A549 (cell line): ENCODE measurements at regions not wholly inside any gene's neighbourhood (a gene's known extent, or its start where the extent isn't known, plus 50 kb on each side); places are given as distances from the start of the nearest gene placed in this dataset.

Source experiments
- ATAC-seq, 2 experiments: fragments of 200-7000 bp in 1 of 2; fragments of >200 bp in 1 of 2; cut with Nextera tagmentation in 1 of 2; cut with Tn5 transposase in 1 of 2; 3 replicates each; pipeline versions ENCODE4 v1.8.0 to v1.9.1; 2018 to 2020; ENCODE audit warnings: mild to moderate bottlenecking in 1 of 2, moderate library complexity in 1 of 2
- CTCF ChIA-PET: fragments of 300-600 bp; sonication (Branson Sonifier 250); formaldehyde crosslinking; extraction: SDS; loops from one replicate; lab custom pipeline; 2021; ENCODE audit warnings: antibody characterized with exemption, inconsistent platforms; lab: Yijun Ruan, JAX
- POLR2A ChIA-PET: fragments of 350-600 bp; formaldehyde crosslinking; extraction: SDS; loops from one replicate; lab custom pipeline; 2021; ENCODE audit warnings: antibody characterized with exemption, inconsistent platforms; lab: Yijun Ruan, JAX
- DNase-seq, 2 experiments: peaks; one replicate each; pipeline versions ENCODE4 v3.0.0 to v3.0.0-alpha.2; 2011 to 2016; ENCODE audit warnings: low read depth in 1 of 2, low spot score in 1 of 2
- FAIRE-seq: peaks from 2 replicates; lab custom pipeline; 2011; peaks lifted over from hg19 to GRCh38; lab: Jason Lieb, UNC
- H3K27ac ChIP-seq, 2 experiments: fragments of >200 bp; sonication (Bioruptor Twin); formaldehyde crosslinking; 3 replicates each; pipeline ENCODE4 v1.5.1; 2016 to 2017
- H3K4me1 ChIP-seq: fragments of >200 bp; sonication (Bioruptor Twin); formaldehyde crosslinking; 3 replicates; pipeline ENCODE4 v1.6.1; 2016
- H3K4me2 ChIP-seq: fragments of >200 bp; sonication (Bioruptor Twin); formaldehyde crosslinking; 3 replicates; pipeline ENCODE4 v1.6.1; 2016
- H3K4me3 ChIP-seq: fragments of >200 bp; sonication (Bioruptor Twin); formaldehyde crosslinking; 3 replicates; pipeline ENCODE4 v1.5.1; 2016
- H3K9me3 ChIP-seq: fragments of >200 bp; sonication (Bioruptor Twin); formaldehyde crosslinking; 3 replicates; pipeline ENCODE4 v1.6.1; 2016
- BCL3 ChIP-seq: fragments of >200 bp; sonication (Bioruptor Twin); formaldehyde crosslinking; IDR thresholded peaks from 3 replicates; pipeline ENCODE4 v1.6.1; 2016
- BHLHE40 ChIP-seq: IDR thresholded peaks from 2 replicates; pipeline ENCODE4 v1.6.1; 2012; ENCODE audit warnings: low read depth, low read length, inconsistent platforms
- CBX8 ChIP-seq: fragments of 200-600 bp; sonication (generic); IDR thresholded peaks from 2 replicates; pipeline ENCODE4 v1.6.1; 2016
- CHD2 ChIP-seq: fragments of 150-350 bp; IDR thresholded peaks from 2 replicates; pipeline ENCODE4 v1.6.1; 2014; ENCODE audit warnings: low read length; ENCODE audit not compliant: partially characterized antibody
- CHD4 ChIP-seq: fragments of 200-600 bp; sonication (generic); IDR thresholded peaks from 2 replicates; pipeline ENCODE4 v1.6.1; 2016; ENCODE audit warnings: antibody characterized with exemption, mild to moderate bottlenecking, borderline replicate concordance
- CTCF ChIP-seq: fragments of >200 bp; sonication (Bioruptor Twin); formaldehyde crosslinking; IDR thresholded peaks from 3 replicates; pipeline ENCODE4 v1.5.1; 2016
- ESRRA ChIP-seq: fragments of 150-350 bp; IDR thresholded peaks from 2 replicates; pipeline ENCODE4 v1.6.1; 2014; ENCODE audit warnings: mild to moderate bottlenecking, low read length, borderline replicate concordance
- FOSL2 ChIP-seq, 2 experiments: fragments of 450-650 bp in 1 of 2; fragments of >200 bp in 1 of 2; sonication (Bioruptor Twin) in 1 of 2; formaldehyde crosslinking; IDR thresholded peaks; 2 replicates each; pipeline versions ENCODE4 v1.5.0 to v1.6.1; 2016 to 2020; ENCODE audit warnings: mild to moderate bottlenecking in 1 of 2, moderate library complexity in 1 of 2
- FOXS1 ChIP-seq: fragments of 250-450 bp; sonication (Bioruptor Pico); IDR thresholded peaks from 2 replicates; pipeline ENCODE4 v1.5.0; 2020; ENCODE audit warnings: mild to moderate bottlenecking, moderate library complexity
- HDAC2 ChIP-seq: fragments of 200-600 bp; sonication (generic); IDR thresholded peaks from 2 replicates; pipeline ENCODE4 v1.6.1; 2016
- HES2 ChIP-seq: fragments of >200 bp; sonication (Bioruptor Twin); formaldehyde crosslinking; IDR thresholded peaks from 2 replicates; pipeline ENCODE4 v1.6.1; 2016
- HEYL ChIP-seq: fragments of 250-450 bp; sonication (Bioruptor Pico); IDR thresholded peaks from 2 replicates; pipeline ENCODE4 v1.8.0; 2021; ENCODE audit warnings: mild to moderate bottlenecking, moderate library complexity
- JUN ChIP-seq, 2 experiments: fragments of >200 bp; sonication (Bioruptor Twin); formaldehyde crosslinking; IDR thresholded peaks; 2 replicates in 1 of 2; 3 replicates in 1 of 2; pipeline ENCODE4 v1.6.1; 2016 to 2017
- KDM1A ChIP-seq: fragments of 200-600 bp; sonication (generic); IDR thresholded peaks from 2 replicates; pipeline ENCODE4 v1.6.1; 2016; ENCODE audit warnings: low read depth, mild to moderate bottlenecking
- MAX ChIP-seq: IDR thresholded peaks from 2 replicates; pipeline ENCODE4 v1.6.1; 2012
- NPAS2 ChIP-seq: fragments of 250-450 bp; sonication (Bioruptor Pico); IDR thresholded peaks from 2 replicates; pipeline ENCODE4 v1.8.0; 2022; ENCODE audit warnings: mild to moderate bottlenecking, moderate library complexity, borderline replicate concordance
- PBX3 ChIP-seq: IDR thresholded peaks from 2 replicates; pipeline ENCODE4 v1.6.1; 2012
- PHF8 ChIP-seq: fragments of 200-600 bp; sonication (generic); IDR thresholded peaks from 2 replicates; pipeline ENCODE4 v1.6.1; 2016; ENCODE audit warnings: low read depth, mild to moderate bottlenecking, antibody characterized with exemption, moderate library complexity, borderline replicate concordance
- POLR2A ChIP-seq: IDR thresholded peaks from 2 replicates; pipeline ENCODE4 v1.6.1; 2012; ENCODE audit warnings: mild to moderate bottlenecking, low read length
- POLR2AphosphoS2 ChIP-seq: conservative IDR thresholded peaks from 2 replicates; pipeline ENCODE4 v1.6.1; 2012; ENCODE audit warnings: low read length, improper control_type of control experiment, inconsistent platforms
- RNF2 ChIP-seq: fragments of 200-600 bp; sonication (generic); IDR thresholded peaks from 2 replicates; pipeline ENCODE4 v1.6.1; 2016; ENCODE audit warnings: low read depth, mild to moderate bottlenecking, antibody characterized with exemption, moderate library complexity, borderline replicate concordance
- SMC3 ChIP-seq: fragments of >200 bp; sonication (Bioruptor Twin); formaldehyde crosslinking; IDR thresholded peaks from 3 replicates; pipeline ENCODE4 v1.6.1; 2018; ENCODE audit warnings: inconsistent platforms
- SREBF2 ChIP-seq: fragments of 450-650 bp; IDR thresholded peaks from 2 replicates; pipeline ENCODE4 v1.6.1; 2014; ENCODE audit warnings: mild to moderate bottlenecking, moderate library complexity
- TP53 ChIP-seq: fragments of 250-450 bp; sonication (Bioruptor Pico); IDR thresholded peaks from 2 replicates; pipeline ENCODE4 v1.5.0; 2021; ENCODE audit warnings: mild to moderate bottlenecking, moderate library complexity
- ZC3H11A ChIP-seq: fragments of 450-650 bp; IDR thresholded peaks from 2 replicates; pipeline ENCODE4 v1.6.1; 2014; ENCODE audit warnings: antibody characterized with exemption, mild to moderate bottlenecking
- ZNF302 ChIP-seq: fragments of 250-450 bp; sonication (Bioruptor Pico); IDR thresholded peaks from 2 replicates; pipeline ENCODE4 v1.9.0; 2021; ENCODE audit warnings: inconsistent platforms, mild to moderate bottlenecking, moderate library complexity
- ZSCAN20 ChIP-seq: fragments of 250-450 bp; sonication (Bioruptor Pico); IDR thresholded peaks from 2 replicates; pipeline ENCODE4 v1.8.0; 2022; ENCODE audit warnings: mild to moderate bottlenecking, moderate library complexity
- WGBS: methylation state at CpG from one replicate; pipeline ENCODE4 v1.1.6; 2017; ENCODE audit errors: missing lambda C conversion rate; 5-methylcytosine and 5-hydroxymethylcytosine counted together

- ATAC-seq (no peak), DNase-seq (no peak), FAIRE-seq (no peak)
- TF ChIP-seq PHF8 (no peak), SMC3 (no peak), CHD2 (no peak), FOSL2 (IDR thresholded peaks at IDR 0.05) (no peak), FOSL2 (CRISPR knock-in tag; IDR thresholded peaks at IDR 0.05) (no peak), ZSCAN20 (no peak), ZC3H11A (no peak), HES2 (no peak), MAX (no peak), FOXS1 (CRISPR knock-in tag) (no peak), CHD4 (no peak), HDAC2 (no peak), BCL3 (no peak), JUN (IDR thresholded peaks at IDR 0.05) (no peak), CTCF (no peak), ESRRA (no peak), SREBF2 (no peak), CBX8 (no peak)
- H3K4me1 ChIP-seq, result no peaks in the 10 kb centered on the region
- H3K27ac ChIP-seq, result no peak overlapping the region
- H3K4me2 ChIP-seq, result no peak overlapping the region
- ChIA-PET POLR2A (no interaction called here), CTCF (no interaction called here)
- WGBS, result 34% methylated on average over 2 of the region's 2 CpGs
- no peak overlapping the region for H3K4me3 ChIP-seq
- H3K9me3 ChIP-seq, result no peaks in the 10 kb centered on the region
Observed at GRCh38 chr18:1124495-1124894, 219.8 kb downstream of the ADCYAP1 start.

DNA sequence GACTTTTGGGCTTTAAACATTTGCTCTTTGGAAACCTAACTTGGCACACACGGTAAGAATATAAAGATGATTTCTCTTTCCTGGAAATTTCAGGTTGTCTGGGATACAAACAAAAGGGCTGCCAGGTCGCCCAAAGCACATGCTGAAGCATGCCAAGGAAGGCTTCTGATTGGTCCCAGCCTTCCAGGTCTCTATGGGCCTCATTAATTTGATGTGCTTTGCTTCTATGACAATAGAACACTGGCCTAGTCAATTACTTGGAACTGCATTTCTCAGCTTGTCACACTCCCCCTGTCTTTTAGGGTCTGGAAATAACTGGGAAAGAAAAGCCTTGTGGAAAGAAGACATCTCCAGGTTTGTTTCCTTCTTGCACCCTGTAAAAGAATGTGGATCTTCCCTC lies 228.9 kb downstream of the ADCYAP1 start:
- FAIRE-seq (no peak), ATAC-seq (no peak), DNase-seq (no peak)
- no peak overlapping the region for H3K4me2 ChIP-seq
- TF ChIP-seq ZNF302 (CRISPR knock-in tag) (no peak), RNF2 (no peak), POLR2A (no peak), FOSL2 (IDR thresholded peaks at IDR 0.05) (no peak), FOSL2 (CRISPR knock-in tag; IDR thresholded peaks at IDR 0.05) (no peak), ESRRA (no peak), CHD2 (no peak), POLR2AphosphoS2 (no peak), KDM1A (no peak), PBX3 (no peak), NPAS2 (no peak), HEYL (no peak), TP53 (no peak), ZSCAN20 (no peak), BHLHE40 (no peak)
- H3K4me1 ChIP-seq, result no peaks in the 10 kb centered on the region
- H3K9me3 ChIP-seq, result no peaks in the 10 kb centered on the region
- POLR2A ChIA-PET, result no interaction called here
- CTCF ChIA-PET, result no interaction called here
- WGBS, result 0% methylated on average over 2 of the region's 2 CpGs
- no peak overlapping the region for H3K27ac ChIP-seq
- H3K4me3 ChIP-seq, result no peak overlapping the region
